K562 (cell line): ENCODE measurements at regions not wholly inside any gene's neighbourhood (a gene's known extent, or its start where the extent isn't known, plus 50 kb on each side); places are given as distances from the start of the nearest gene placed in this dataset.

ENCODE experiments used
- ATAC-seq: fragments of 200-7000 bp; cut with Tn5 transposase; 3 replicates; pipeline ENCODE4 v1.9.1; 2020; ENCODE audit warnings: moderate library complexity
- BruUV-seq: library from RNA; stranded (reverse); fragments of 400-500 nt; replicated peaks from 2 replicates; lab custom pipeline; 2021; lab: Mats Ljungman, UMichigan
- CTCF ChIA-PET: fragments of 300-600 bp; formaldehyde crosslinking; extraction: SDS; loops from one replicate; lab custom pipeline; 2021; ENCODE audit warnings: low intra/inter-chr PET ratio; lab: Yijun Ruan, JAX
- POLR2A ChIA-PET: fragments of 300-600, 350-650 bp; sonication (Branson Sonifier 250); formaldehyde crosslinking; extraction: SDS; loops from one replicate; lab custom pipeline; 2021; ENCODE audit warnings: antibody characterized with exemption, inconsistent platforms; lab: Yijun Ruan, JAX
- DNase-seq, 4 experiments: peaks; one replicate each; pipeline versions ENCODE4 v3.0.0 to v3.0.0-alpha.2; 2011 to 2018; ENCODE audit warnings: low spot score in 3 of 4, mixed read lengths in 3 of 4; ENCODE audit errors: extremely low read depth in 1 of 4
- FAIRE-seq: peaks from 2 replicates; lab custom pipeline; 2011; peaks lifted over from hg19 to GRCh38; lab: Jason Lieb, UNC
- H2AFZ ChIP-seq: 2 replicates; pipeline ENCODE4 v1.6.0; 2011; ENCODE audit warnings: low read depth, low read length, control low read depth, inconsistent platforms
- H3K27ac ChIP-seq: fragments of 200-600 bp; 3 replicates; pipeline ENCODE4 v1.8.0; 2011; ENCODE audit warnings: low read depth, mild to moderate bottlenecking, control low read depth, inconsistent platforms, low read length, moderate library complexity, mixed read lengths; ENCODE audit errors: extremely low read depth
- H3K27me3 ChIP-seq, 2 experiments: fragments of 300-600 bp in 1 of 2; 2 replicates in 1 of 2; 3 replicates in 1 of 2; pipeline versions ENCODE4 v1.6.0 to v1.8.0; 2011; ENCODE audit warnings: inconsistent platforms in 2 of 2, low read length in 2 of 2, mild to moderate bottlenecking in 1 of 2, mixed read lengths in 1 of 2, moderate library complexity in 1 of 2; ENCODE audit not compliant: control insufficient read depth in 2 of 2, insufficient read depth in 2 of 2
- H3K36me3 ChIP-seq: fragments of 300-600 bp; 3 replicates; pipeline ENCODE4 v1.8.0; 2011; ENCODE audit warnings: mild to moderate bottlenecking, low read length, inconsistent platforms; ENCODE audit not compliant: control insufficient read depth, insufficient read depth
- H3K4me1 ChIP-seq, 2 experiments: fragments of 200-600 bp in 1 of 2; replicated peaks in 1 of 2; 2 replicates in 1 of 2; 3 replicates in 1 of 2; pipeline versions ENCODE4 v1.5.1 to v1.8.0; 2011; ENCODE audit warnings: inconsistent platforms in 2 of 2, low read length in 2 of 2, mild to moderate bottlenecking in 1 of 2, mixed read lengths in 1 of 2, moderate library complexity in 1 of 2; ENCODE audit not compliant: control insufficient read depth in 2 of 2, insufficient read depth in 2 of 2
- H3K4me2 ChIP-seq: 2 replicates; pipeline ENCODE4 v1.6.1; 2011; ENCODE audit warnings: low read length, control low read depth, inconsistent platforms, mixed read lengths; ENCODE audit not compliant: insufficient read depth
- H3K4me3 ChIP-seq: fragments of 200-600 bp; sonication (generic), shearing (Covaris generic); 2 replicates; pipeline ENCODE4 v1.5.1; 2016; ENCODE audit warnings: control low read depth, inconsistent platforms
- H3K79me2 ChIP-seq: fragments of 200-600 bp; 3 replicates; pipeline ENCODE4 v1.8.0; 2011; ENCODE audit warnings: low read length, inconsistent platforms; ENCODE audit not compliant: control insufficient read depth, insufficient read depth
- H3K9ac ChIP-seq, 2 experiments: 2 replicates each; pipeline versions ENCODE4 v1.6.0 to v1.6.1; 2011; ENCODE audit warnings: low read depth in 2 of 2, low read length in 2 of 2, control low read depth in 1 of 2, inconsistent platforms in 1 of 2, mild to moderate bottlenecking in 1 of 2, mixed read lengths in 1 of 2; ENCODE audit not compliant: insufficient read depth in 1 of 2
- H3K9me1 ChIP-seq: one replicate; pipeline ENCODE4 v1.6.0; 2011; ENCODE audit warnings: inconsistent platforms, mild to moderate bottlenecking, low read length, moderate library complexity; ENCODE audit not compliant: control insufficient read depth, insufficient read depth
- H3K9me3 ChIP-seq: replicated peaks from 2 replicates; pipeline ENCODE4 v1.5.1; 2011; ENCODE audit warnings: low read depth, low read length, inconsistent platforms; ENCODE audit not compliant: control insufficient read depth, insufficient read depth
- H4K20me1 ChIP-seq: replicated peaks from 2 replicates; pipeline ENCODE4 v1.6.1; 2011; ENCODE audit warnings: low read length, inconsistent platforms, mixed read lengths; ENCODE audit not compliant: control insufficient read depth, insufficient read depth
- BRD9 ChIP-seq: fragments of 450-650 bp; IDR thresholded peaks from 2 replicates; pipeline ENCODE4 v1.6.1; 2018; ENCODE audit warnings: low read depth; ENCODE audit not compliant: partially characterized antibody
- BRF1 ChIP-seq: IDR thresholded peaks from 3 replicates; pipeline ENCODE4 v1.6.1; 2011; ENCODE audit warnings: borderline replicate concordance, mild to moderate bottlenecking; ENCODE audit not compliant: insufficient read length; ENCODE audit errors: extremely low read depth
- C11orf30 ChIP-seq: fragments of 450-650 bp; IDR thresholded peaks from 2 replicates; pipeline ENCODE4 v1.6.1; 2016; ENCODE audit warnings: low read depth, mild to moderate bottlenecking
- CREB1 ChIP-seq, 2 experiments: sonication (generic) in 1 of 2; formaldehyde crosslinking in 1 of 2; IDR thresholded peaks; 2 replicates each; pipeline versions ENCODE4 v1.6.1 to v1.8.0; 2012 to 2022; ENCODE audit warnings: inconsistent platforms in 1 of 2, mild to moderate bottlenecking in 1 of 2, missing genetic modification reagents in 1 of 2, moderate library complexity in 1 of 2
- CXXC5 ChIP-seq: fragments of 250-450 bp; sonication (Bioruptor Pico); IDR thresholded peaks from 2 replicates; pipeline ENCODE4 v1.8.0; 2022; ENCODE audit warnings: inconsistent platforms, mild to moderate bottlenecking, moderate library complexity
- DDX20 ChIP-seq: fragments of 450-650 bp; IDR thresholded peaks from 2 replicates; pipeline ENCODE4 v1.6.1; 2016; ENCODE audit warnings: missing genetic modification characterization, low read depth, mild to moderate bottlenecking, missing compliant biosample characterization, moderate library complexity
- ELF4 ChIP-seq: fragments of 450-650 bp; formaldehyde crosslinking; IDR thresholded peaks from 2 replicates; pipeline ENCODE4 v1.4.0; 2022; ENCODE audit warnings: missing genetic modification characterization
- PHB2 ChIP-seq: fragments of 450-650 bp; IDR thresholded peaks from 2 replicates; pipeline ENCODE4 v1.6.1; 2017; ENCODE audit warnings: low read depth
- PHF21A ChIP-seq: fragments of 450-650 bp; IDR thresholded peaks from 2 replicates; pipeline ENCODE4 v1.6.1; 2017; ENCODE audit warnings: low read depth, borderline replicate concordance
- PRPF4 ChIP-seq: fragments of 200-400 bp; formaldehyde crosslinking; IDR thresholded peaks from one replicate; pipeline ENCODE4 v1.6.1; 2017; ENCODE audit warnings: low read length, low read depth, mild to moderate bottlenecking; ENCODE audit not compliant: insufficient read depth, poor library complexity, severe bottlenecking
- PTTG1 ChIP-seq: fragments of 450-650 bp; IDR thresholded peaks from 2 replicates; pipeline ENCODE4 v1.6.1; 2016; ENCODE audit warnings: low read depth, mild to moderate bottlenecking, missing genetic modification characterization, missing compliant biosample characterization
- RHOXF2B ChIP-seq: fragments of 250-450 bp; sonication (Bioruptor Pico); conservative IDR thresholded peaks from 2 replicates; pipeline ENCODE4 v1.5.1; 2021
- SIRT6 ChIP-seq: IDR thresholded peaks from one replicate; pipeline ENCODE4 v1.6.1; 2012; ENCODE audit warnings: low read depth, mild to moderate bottlenecking, control low read depth, inconsistent platforms, low read length, moderate library complexity
- SNIP1 ChIP-seq: fragments of 450-650 bp; IDR thresholded peaks from 2 replicates; pipeline ENCODE4 v1.7.1; 2017; ENCODE audit warnings: low read depth, mild to moderate bottlenecking
- STAG1 ChIP-seq: sonication (generic); formaldehyde crosslinking; IDR thresholded peaks from 2 replicates; pipeline ENCODE4 v1.5.0; 2020; ENCODE audit warnings: missing genetic modification reagents, borderline replicate concordance
- TAL1 ChIP-seq: fragments of 450-650 bp; IDR thresholded peaks from 2 replicates; pipeline ENCODE4 v1.6.1; 2016; ENCODE audit warnings: mild to moderate bottlenecking
- TBP ChIP-seq: optimal IDR thresholded peaks from 2 replicates; pipeline ENCODE3; 2011; ENCODE audit warnings: low read depth, low read length, improper control_type of control experiment
- TCF7 ChIP-seq: sonication (generic); IDR thresholded peaks from 2 replicates; pipeline ENCODE4 v1.6.1; 2016; ENCODE audit warnings: antibody characterized with exemption, borderline replicate concordance
- XRCC3 ChIP-seq: fragments of 450-650 bp; IDR thresholded peaks from 2 replicates; pipeline ENCODE4 v1.6.1; 2017; ENCODE audit warnings: mild to moderate bottlenecking, moderate library complexity
- WGBS: fragments of 100-300 bp; shearing (Covaris generic); methylation state at CpG from one replicate; pipeline ENCODE4 v1.1.6; 2016; ENCODE audit warnings: low coverage, mixed read lengths; ENCODE audit not compliant: insufficient coverage; ENCODE audit errors: missing lambda C conversion rate; 5-methylcytosine and 5-hydroxymethylcytosine counted together
- in situ Hi-C: fragments of 300-500 bp; cut with MboI; formaldehyde crosslinking; loops from 4 replicates; pipeline ENCODE4 v1.15.0; 2018; ENCODE audit warnings: inconsistent platforms, mixed read lengths
- intact Hi-C: fragments of 100-400 bp; cut with micrococcal nuclease; formaldehyde crosslinking; loops from 2 replicates; pipeline ENCODE4 v1.14.2; 2022
- TF ChIP-seq, protein P1 (sequence below): fragments of 250-450 bp; sonication (Bioruptor Pico); IDR thresholded peaks from 2 replicates; pipeline ENCODE4 v1.8.0; 2021; ENCODE audit warnings: mild to moderate bottlenecking, moderate library complexity

- TF ChIP-seq DDX20 (tag): no peak
- TF ChIP-seq PTTG1 (tag): no peak
- TF ChIP-seq BRD9: no peak
- no peak for TF ChIP-seq TCF7
- TF ChIP-seq XRCC3: no peak
- no peak for TF ChIP-seq TBP
- no peak for TF ChIP-seq PRPF4
Observed at GRCh38 chr11:45523760-45524159, 141.7 kb downstream of the CHST1 start (continued).

- Histone ChIP-seq H3K36me3 (no peaks in the 10 kb centered on the region), H3K27me3 (no peaks in the 10 kb centered on the region), H3K9me3 (no peaks in the 10 kb centered on the region), H3K9ac (no peak overlapping the region), H3K27ac (no peak overlapping the region), H3K79me2 (no peaks in the 10 kb centered on the region), H3K4me2 (no peak overlapping the region), H3K4me3 (no peak overlapping the region), H2AFZ (no peak overlapping the region), H3K9me1 (no peaks in the 10 kb centered on the region), H4K20me1 (no peaks in the 10 kb centered on the region), H3K4me1 (no peaks in the 10 kb centered on the region)
- 1% methylated on average over 5 of the region's 5 CpGs for WGBS
- no peak for FAIRE-seq
- CTCF ChIA-PET: no interaction called here
- no peak for ATAC-seq
- in situ Hi-C loops: no loop called here
- no TSS peak for BruUV-seq
- intact Hi-C loops: no loop called here
- POLR2A ChIA-PET: no interaction called here
- DNase-seq: no peak
- TF ChIP-seq BRF1 (no peak), PHF21A (no peak), CXXC5 (CRISPR knock-in tag) (no peak), C11orf30 (no peak), CREB1 (IDR thresholded peaks at IDR 0.05) (no peak), CREB1 (CRISPR knock-in tag; IDR thresholded peaks at IDR 0.05) (no peak), PHB2 (no peak), TAL1 (no peak), ELF4 (no peak), RHOXF2B (CRISPR knock-in tag) (no peak), SIRT6 (no peak), STAG1 (CRISPR knock-in tag) (no peak), SNIP1 (no peak)
- TF ChIP-seq, protein P1, sequence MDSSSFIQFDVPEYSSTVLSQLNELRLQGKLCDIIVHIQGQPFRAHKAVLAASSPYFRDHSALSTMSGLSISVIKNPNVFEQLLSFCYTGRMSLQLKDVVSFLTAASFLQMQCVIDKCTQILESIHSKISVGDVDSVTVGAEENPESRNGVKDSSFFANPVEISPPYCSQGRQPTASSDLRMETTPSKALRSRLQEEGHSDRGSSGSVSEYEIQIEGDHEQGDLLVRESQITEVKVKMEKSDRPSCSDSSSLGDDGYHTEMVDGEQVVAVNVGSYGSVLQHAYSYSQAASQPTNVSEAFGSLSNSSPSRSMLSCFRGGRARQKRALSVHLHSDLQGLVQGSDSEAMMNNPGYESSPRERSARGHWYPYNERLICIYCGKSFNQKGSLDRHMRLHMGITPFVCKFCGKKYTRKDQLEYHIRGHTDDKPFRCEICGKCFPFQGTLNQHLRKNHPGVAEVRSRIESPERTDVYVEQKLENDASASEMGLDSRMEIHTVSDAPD (CRISPR knock-in tag): no peak
Observed at GRCh38 chr11:45518833-45519535, 146.4 kb downstream of the CHST1 start.
